HG02623 (cell line): ENCODE measurements at regions not wholly inside any gene's neighbourhood (a gene's known extent, or its start where the extent isn't known, plus 50 kb on each side); places are given as distances from the start of the nearest gene placed in this dataset.
"Not testable (repeated sequence)": the region's sequence is repeated elsewhere in the genome, so short reads cannot be mapped to it uniquely, and the experiment has no call there.

ENCODE experiments used
- ATAC-seq: cut with Tn5 transposase; IDR thresholded peaks from one replicate; pipeline ENCODE4 v1.9.1; 2021; ENCODE audit warnings: moderate library complexity; ENCODE audit not compliant: unreplicated experiment

- no peak for ATAC-seq
These were observed 104.4 kb upstream of the ZBTB20 start for GRCh38 chr3:115251509-115251908.

- ATAC-seq: no peak
These were observed 105.6 kb upstream of the ZBTB20 start for GRCh38 chr3:115252679-115253078.

GRCh38 chr3:115254492-115255196, 107.6 kb upstream of the ZBTB20 start:
- no peak for ATAC-seq

- ATAC-seq: no peak
These were observed 108.1 kb upstream of the ZBTB20 start for GRCh38 chr3:115255197-115255585.

GRCh38 chr3:115270849-115271248, 123.8 kb upstream of the ZBTB20 start:
- no peak for ATAC-seq

- no peak for ATAC-seq
These were observed 125.1 kb upstream of the ZBTB20 start for GRCh38 chr3:115272036-115272824.

- no peak for ATAC-seq
These were observed 128.8 kb upstream of the ZBTB20 start for GRCh38 chr3:115275896-115276295.

GRCh38 chr3:115279939-115280338, 132.9 kb upstream of the ZBTB20 start:
- ATAC-seq: no peak

GRCh38 chr3:115280506-115280905, 133.4 kb upstream of the ZBTB20 start:
- ATAC-seq: no peak

- no peak for ATAC-seq
These were observed 134.9 kb upstream of the ZBTB20 start for GRCh38 chr3:115281697-115282675.

- ATAC-seq: no peak
These were observed 137.9 kb upstream of the ZBTB20 start for GRCh38 chr3:115284980-115285379.

- ATAC-seq: no peak
These were observed 139.6 kb upstream of the ZBTB20 start for GRCh38 chr3:115286529-115287197.

- no peak for ATAC-seq
These were observed 140.1 kb upstream of the ZBTB20 start for GRCh38 chr3:115287198-115287597.

GRCh38 chr3:115292131-115292530, 145.0 kb upstream of the ZBTB20 start:
- ATAC-seq: no peak

- no peak for ATAC-seq
These were observed 145.6 kb upstream of the ZBTB20 start for GRCh38 chr3:115292677-115293165.

GRCh38 chr3:115293321-115293720, 146.2 kb upstream of the ZBTB20 start:
- ATAC-seq: no peak

GRCh38 chr3:115301364-115301860, 154.3 kb upstream of the ZBTB20 start:
- ATAC-seq: no peak

GRCh38 chr3:115317953-115318352, 170.9 kb upstream of the ZBTB20 start:
- ATAC-seq: not testable (repeated sequence)

GRCh38 chr3:115321400-115321805, 174.3 kb upstream of the ZBTB20 start:
- ATAC-seq: no peak

- ATAC-seq: no peak
These were observed 175.8 kb upstream of the ZBTB20 start for GRCh38 chr3:115322901-115323300.
